H54 (cell line): ENCODE measurements at regions not wholly inside any gene's neighbourhood (a gene's known extent, or its start where the extent isn't known, plus 50 kb on each side); places are given as distances from the start of the nearest gene placed in this dataset.
"Not testable (repeated sequence)": the region's sequence is repeated elsewhere in the genome, so short reads cannot be mapped to it uniquely, and the experiment has no call there.

Source experiments
- DNase-seq: peaks from one replicate; pipeline ENCODE4 v3.0.0; 2011; ENCODE audit warnings: low spot score, mixed read lengths; ENCODE audit not compliant: insufficient read length
- FAIRE-seq: peaks from 3 replicates; lab custom pipeline; 2011; peaks lifted over from hg19 to GRCh38; lab: Jason Lieb, UNC
- POLR2A ChIP-seq: IDR thresholded peaks from 2 replicates; pipeline ENCODE4 v1.6.1; 2011; ENCODE audit warnings: low read depth, mild to moderate bottlenecking, low read length

GRCh38 chr16:26957283-26957859 lies 109.4 kb upstream of the C16orf82 start:
- no peak for TF ChIP-seq POLR2A
- FAIRE-seq (no peak), DNase-seq (no peak)

GRCh38 chr16:26959416-26960009 lies 107.2 kb upstream of the C16orf82 start:
- TF ChIP-seq POLR2A = no peak
- FAIRE-seq = no peak
- no peak for DNase-seq

- no peak for TF ChIP-seq POLR2A
- DNase-seq (no peak), FAIRE-seq (no peak)
These were observed 105.3 kb upstream of the C16orf82 start for GRCh38 chr16:26961459-26961858.

GRCh38 chr16:26963109-26963508 lies 103.6 kb upstream of the C16orf82 start:
- FAIRE-seq = no peak
- TF ChIP-seq POLR2A = no peak
- DNase-seq = peak; percentile 9

GRCh38 chr16:26969589-26970231 lies 97.0 kb upstream of the C16orf82 start:
- no peak for TF ChIP-seq POLR2A
- FAIRE-seq (no peak), DNase-seq (no peak)

- no peak for FAIRE-seq
- TF ChIP-seq POLR2A = no peak
These were observed 96.4 kb upstream of the C16orf82 start for GRCh38 chr16:26970292-26970691.

GRCh38 chr16:26976873-26977272 lies 89.9 kb upstream of the C16orf82 start:
- no peak for DNase-seq

More at GRCh38 chr16:26970292-26970691, 96.4 kb upstream of the C16orf82 start:
- DNase-seq = no peak

GRCh38 chr16:26981266-26981938 lies 85.3 kb upstream of the C16orf82 start:
- no peak for FAIRE-seq

More at GRCh38 chr16:26976873-26977272, 89.9 kb upstream of the C16orf82 start:
- FAIRE-seq = no peak
- TF ChIP-seq POLR2A = no peak

GRCh38 chr16:26982422-26982821 lies 84.3 kb upstream of the C16orf82 start:
- FAIRE-seq = no peak
- no peak for DNase-seq
- TF ChIP-seq POLR2A = no peak

More at GRCh38 chr16:26981266-26981938, 85.3 kb upstream of the C16orf82 start:
- DNase-seq = no peak
- TF ChIP-seq POLR2A = no peak

- no peak for TF ChIP-seq POLR2A
- no peak for FAIRE-seq
- no peak for DNase-seq
These were observed 83.3 kb upstream of the C16orf82 start for GRCh38 chr16:26983426-26983825.

GRCh38 chr16:26985100-26986065 lies 81.3 kb upstream of the C16orf82 start:
- DNase-seq (no peak), FAIRE-seq (no peak)
- no peak for TF ChIP-seq POLR2A

GRCh38 chr16:26987597-26988010 lies 79.1 kb upstream of the C16orf82 start:
- DNase-seq = no peak
- no peak for FAIRE-seq
- no peak for TF ChIP-seq POLR2A

- DNase-seq = no peak
- no peak for FAIRE-seq
- no peak for TF ChIP-seq POLR2A
These were observed 78.5 kb upstream of the C16orf82 start for GRCh38 chr16:26988186-26988585.

GRCh38 chr16:26990384-26991120 lies 76.2 kb upstream of the C16orf82 start:
- not testable (repeated sequence) for FAIRE-seq, DNase-seq
